ENCODE measurements at regions not wholly inside any gene's neighbourhood (a gene's known extent, or its start where the extent isn't known, plus 50 kb on each side); places are given as distances from the start of the nearest gene placed in this dataset.
A peak's percentile ranks its signal among the peaks of the same experiment; 100 is the strongest.
"Not testable (repeated sequence)": the region's sequence is repeated elsewhere in the genome, so short reads cannot be mapped to it uniquely, and the experiment has no call there.

- no peak for DNase-seq
Measured at GRCh38 chr2:209194717-209195116, 229.1 kb upstream of the MAP2 start.

GRCh38 chr2:209208211-209208610 is 215.6 kb upstream of the MAP2 start:
- peak; percentile 1 for DNase-seq

- DNase-seq = no peak
Measured at GRCh38 chr2:209209943-209210342, 213.9 kb upstream of the MAP2 start.

- DNase-seq = no peak
Measured at GRCh38 chr2:209230560-209230959, 193.3 kb upstream of the MAP2 start.

- no peak for DNase-seq
Measured at GRCh38 chr2:209236377-209236776, 187.5 kb upstream of the MAP2 start.

DNA sequence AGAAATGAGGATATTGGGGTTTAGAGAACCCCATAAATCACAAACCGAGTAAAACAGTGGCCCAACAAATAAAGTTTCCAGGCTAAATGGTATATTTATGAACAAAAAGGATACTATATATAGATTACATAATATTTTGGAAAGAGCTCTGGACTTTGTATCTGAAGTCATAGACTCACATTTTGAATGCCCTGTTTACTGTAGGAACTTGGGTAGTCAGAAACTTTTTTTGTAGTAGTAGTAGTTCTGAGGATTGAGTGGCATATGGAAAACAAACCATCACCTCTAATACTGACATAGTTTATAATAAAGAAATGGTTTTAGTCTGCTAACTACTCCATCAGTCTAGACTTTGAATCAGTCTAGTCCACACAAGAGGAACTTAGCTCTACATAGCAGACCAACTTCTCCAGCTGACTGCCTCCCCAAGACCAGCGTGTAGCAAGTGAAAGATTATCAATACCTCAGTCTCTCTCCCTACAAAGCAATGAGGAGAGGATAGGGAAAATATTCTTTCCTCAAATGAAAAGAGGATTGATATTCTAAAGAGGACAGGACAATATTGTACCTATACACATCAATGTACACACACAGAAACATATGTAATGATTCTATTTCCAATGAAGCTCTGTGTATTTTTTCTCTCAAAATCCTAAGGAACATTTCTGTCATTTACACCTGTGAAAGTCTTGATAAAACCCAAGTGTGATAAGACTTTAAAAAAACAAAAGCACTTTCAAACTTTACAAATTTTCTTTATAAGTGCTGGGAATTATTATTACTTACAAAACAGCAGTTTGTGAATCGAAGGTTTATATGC is 184.9 kb upstream of the MAP2 start:
- DNase-seq = no peak

DNA sequence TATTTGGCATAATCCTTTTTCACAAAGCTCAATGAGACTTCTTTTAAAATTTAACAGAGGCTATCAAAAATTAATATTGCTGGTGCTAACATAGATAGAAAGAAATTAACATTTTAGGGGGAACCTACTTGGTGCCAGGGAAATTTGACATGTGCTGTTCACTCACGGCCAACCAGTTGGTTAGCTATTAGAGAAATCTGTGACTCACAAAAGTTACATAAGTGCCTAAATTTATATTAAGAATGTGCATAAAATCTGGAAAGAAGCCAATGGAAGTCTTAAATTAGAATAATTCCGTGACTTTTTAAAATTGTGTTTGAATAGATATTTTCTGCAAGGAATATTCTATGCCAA is 184.3 kb upstream of the MAP2 start:
- no peak for DNase-seq

GRCh38 chr2:209240204-209240603 is 183.6 kb upstream of the MAP2 start:
- DNase-seq = no peak

DNA sequence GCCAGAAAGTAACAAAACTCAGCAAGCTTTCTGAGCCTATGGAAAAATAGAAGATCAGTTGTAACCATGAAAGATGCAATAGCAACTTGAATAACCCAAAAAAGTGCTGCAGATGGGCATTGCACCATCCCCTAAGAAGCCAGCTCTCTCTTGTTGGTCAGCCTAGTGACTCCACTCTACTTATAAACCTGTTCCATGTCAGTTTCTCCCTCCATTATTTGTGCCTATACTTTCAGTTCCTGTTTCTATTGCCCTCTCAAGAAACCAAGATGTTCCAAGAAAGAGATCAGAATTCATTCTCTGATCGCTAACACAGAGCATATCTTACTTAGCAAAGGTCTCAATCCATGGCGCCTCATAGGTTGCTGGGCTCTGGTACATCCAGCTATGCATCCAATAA is 170.3 kb upstream of the MAP2 start:
- no peak for DNase-seq

DNA sequence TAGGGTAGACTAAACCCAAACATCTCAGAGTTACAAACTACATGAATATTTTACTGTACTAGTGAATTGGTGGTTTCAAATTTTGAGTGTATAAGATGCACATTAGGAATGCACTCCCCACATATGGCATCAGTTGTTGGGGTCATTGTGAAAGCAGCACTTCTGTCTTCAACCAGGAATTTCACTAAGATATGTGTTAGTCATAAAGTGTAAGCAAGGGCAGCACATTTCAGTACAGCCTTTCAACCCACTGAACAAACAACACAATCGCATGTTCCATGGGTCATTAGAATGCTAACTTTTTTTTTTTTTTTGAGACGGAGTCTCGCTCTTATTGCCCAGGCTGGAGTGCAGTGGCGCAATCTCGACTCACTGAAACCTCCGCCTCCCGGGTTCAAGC is 164.1 kb upstream of the MAP2 start:
- DNase-seq = no peak

DNA sequence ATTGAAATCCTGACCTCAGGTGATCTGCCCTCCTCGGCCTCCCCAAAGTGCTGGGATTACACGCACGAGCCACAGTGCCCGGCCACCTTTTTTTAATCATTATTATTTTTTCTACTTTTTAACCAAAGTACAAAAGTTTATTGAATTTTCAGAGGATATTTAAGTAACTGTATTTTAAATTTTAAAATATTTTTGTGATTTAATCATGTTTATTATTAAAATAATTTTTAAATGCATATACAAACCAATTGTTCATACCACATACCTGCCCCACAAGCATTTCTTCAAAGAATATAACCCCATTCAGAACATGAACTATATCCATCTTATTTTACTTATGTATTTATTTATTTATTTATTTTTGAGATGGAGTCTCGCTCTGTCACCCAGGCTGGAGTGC is 163.6 kb upstream of the MAP2 start:
- no peak for DNase-seq

- not testable (repeated sequence) for DNase-seq
Measured at GRCh38 chr2:209261366-209262053, 162.3 kb upstream of the MAP2 start.

DNA sequence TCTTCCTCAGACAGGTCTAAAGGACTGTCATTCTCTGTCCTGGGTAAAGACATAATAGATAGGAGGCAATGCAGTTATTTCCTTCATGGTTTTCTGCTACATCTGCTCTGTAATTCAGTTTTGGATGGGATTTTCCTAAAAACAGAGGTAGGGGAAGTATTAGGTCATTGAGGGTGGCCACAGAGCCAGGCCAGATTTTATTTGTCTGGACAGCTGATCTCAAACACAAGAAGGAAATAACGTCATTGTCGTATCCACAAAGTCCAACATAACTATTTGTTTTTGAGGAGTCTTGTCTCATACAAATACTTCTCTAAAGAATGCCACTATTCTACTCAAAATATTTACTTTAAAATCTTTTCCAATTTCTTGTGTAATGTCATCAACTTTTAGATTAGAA is 154.8 kb upstream of the MAP2 start:
- DNase-seq = no peak

DNA sequence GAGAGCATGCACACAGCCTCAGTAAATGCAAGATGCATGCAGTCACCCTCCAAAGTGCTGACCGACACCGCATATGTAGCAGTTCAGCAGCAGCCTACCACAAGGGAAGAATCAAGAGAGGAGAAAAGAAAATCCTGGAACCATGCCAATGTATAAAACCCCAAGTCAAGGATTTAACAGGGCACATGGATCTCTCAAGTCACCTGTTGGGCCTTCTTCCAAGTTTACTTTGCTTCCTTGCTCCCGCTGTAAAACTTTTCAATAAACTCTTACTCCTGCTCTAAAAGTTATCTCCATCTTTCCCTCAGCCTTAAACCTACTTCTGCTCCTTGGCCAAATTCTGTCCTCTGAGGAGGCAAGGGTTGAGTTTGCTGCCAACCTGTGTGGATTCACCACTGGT is 147.8 kb upstream of the MAP2 start:
- no peak for DNase-seq

- DNase-seq = no peak
Measured at GRCh38 chr2:209277444-209277843, 146.4 kb upstream of the MAP2 start.

DNA sequence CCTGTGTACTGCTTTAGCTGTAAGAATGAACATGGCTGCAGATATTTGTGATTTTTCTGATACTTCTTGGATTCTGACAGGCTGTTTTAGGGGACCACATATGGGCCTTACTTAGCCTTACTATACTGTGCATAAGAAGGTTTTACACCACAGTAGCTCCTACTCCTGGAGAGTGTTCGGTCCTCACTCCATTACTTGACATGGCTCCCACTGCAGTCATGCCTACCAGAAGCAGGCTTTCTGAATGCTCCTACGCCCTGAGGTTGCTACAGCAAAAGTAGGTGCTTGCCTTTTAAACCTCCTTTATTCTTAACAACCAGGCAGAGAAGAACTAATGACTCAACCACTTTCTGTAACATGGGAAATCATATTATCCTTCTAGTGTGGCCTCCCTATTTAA is 125.2 kb upstream of the MAP2 start:
- DNase-seq = no peak

- DNase-seq = not testable (repeated sequence)
Measured at GRCh38 chr2:209299478-209299877, 124.4 kb upstream of the MAP2 start.

DNA sequence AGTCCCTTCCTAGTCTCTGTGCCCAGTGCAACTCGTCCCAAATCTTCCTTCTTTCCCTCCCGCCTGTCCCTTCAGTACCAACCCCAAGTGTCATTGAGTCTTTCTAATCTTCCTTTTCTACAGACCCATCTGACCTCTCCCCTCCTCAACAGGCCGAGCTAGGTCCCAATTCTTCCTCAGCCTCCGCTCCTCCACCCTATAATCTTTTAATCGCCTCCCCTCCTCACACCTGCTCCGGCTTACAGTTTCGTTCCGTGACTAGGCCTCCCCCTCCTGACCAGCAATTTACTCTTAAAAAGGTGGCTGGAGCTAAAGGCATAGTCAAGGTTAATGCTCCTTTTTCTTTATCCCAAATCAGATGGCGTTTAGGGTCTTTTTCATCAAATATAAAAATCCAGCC is 123.1 kb upstream of the MAP2 start:
- not testable (repeated sequence) for DNase-seq

GRCh38 chr2:209305026-209305425 is 118.8 kb upstream of the MAP2 start:
- DNase-seq = no peak

GRCh38 chr2:209305746-209306196 is 118.1 kb upstream of the MAP2 start:
- no peak for DNase-seq

GRCh38 chr2:209307161-209308001 is 116.5 kb upstream of the MAP2 start:
- DNase-seq = no peak

GRCh38 chr2:209308415-209308814 is 115.4 kb upstream of the MAP2 start:
- no peak for DNase-seq

- DNase-seq = no peak
Measured at GRCh38 chr2:209311948-209312347, 111.9 kb upstream of the MAP2 start.

DNA sequence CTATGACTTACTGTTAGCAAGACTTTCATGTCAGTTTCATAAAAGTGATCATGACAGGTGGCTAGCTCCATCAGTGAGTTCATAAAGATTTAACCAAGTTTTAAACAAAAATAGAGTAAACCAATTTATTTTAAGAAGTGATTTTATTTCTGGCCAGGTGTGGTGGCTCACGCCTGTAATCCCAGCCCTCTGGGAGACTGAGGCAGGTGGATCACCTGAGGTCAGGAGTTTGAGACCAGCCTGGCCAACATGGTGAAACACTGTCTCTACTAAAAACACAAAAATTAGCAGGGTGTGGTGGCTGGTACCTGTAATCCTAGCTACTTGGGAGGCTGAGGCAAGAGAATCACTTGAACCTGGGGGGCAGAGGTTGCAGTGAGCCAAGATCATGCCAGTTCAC is 111.4 kb upstream of the MAP2 start:
- DNase-seq = not testable (repeated sequence)

Measured in CD4-positive, alpha-beta T cell treated with Interleukin-4 for 4 hours (primary cell).